IMR-90 (cell line): ENCODE measurements at regions not wholly inside any gene's neighbourhood (a gene's known extent, or its start where the extent isn't known, plus 50 kb on each side); places are given as distances from the start of the nearest gene placed in this dataset.

Source experiments
- ATAC-seq: fragments of 200-7000 bp; cut with Tn5 transposase; 2 replicates; pipeline ENCODE4 v1.9.1; 2020; ENCODE audit warnings: low read depth, mild to moderate bottlenecking, moderate library complexity
- BruUV-seq: library from RNA; stranded (reverse); fragments of 400-500 nt; replicated peaks from 2 replicates; lab custom pipeline; 2021; lab: Mats Ljungman, UMichigan
- CTCF ChIA-PET: fragments of 300-600 bp; formaldehyde crosslinking; extraction: SDS; loops from one replicate; lab custom pipeline; 2021; ENCODE audit warnings: antibody characterized with exemption; lab: Yijun Ruan, JAX
- POLR2A ChIA-PET: fragments of 300-600 bp; sonication (Branson Sonifier 250); formaldehyde crosslinking; loops from one replicate; lab custom pipeline; 2022; ENCODE audit warnings: antibody characterized with exemption; ENCODE audit not compliant: unreplicated experiment; lab: Charles Lee
- DNase-seq: peaks from one replicate; pipeline ENCODE4 v3.0.0; 2013
- H2AFZ ChIP-seq: replicated peaks from 2 replicates; pipeline ENCODE3; 2013; ENCODE audit warnings: low read length, mild to moderate bottlenecking; ENCODE audit not compliant: poor library complexity
- H2AK5ac ChIP-seq: 2 replicates; pipeline ENCODE4 v1.6.1; 2013; ENCODE audit warnings: low read depth, low read length, inconsistent platforms
- H2AK9ac ChIP-seq: replicated peaks from 2 replicates; pipeline ENCODE3; 2013; ENCODE audit warnings: mild to moderate bottlenecking, low read depth, low read length, moderate library complexity; ENCODE audit not compliant: poor library complexity
- H2BK120ac ChIP-seq: 2 replicates; pipeline ENCODE4 v1.6.1; 2013; ENCODE audit warnings: low read depth, low read length, inconsistent platforms
- H2BK15ac ChIP-seq: 3 replicates; pipeline ENCODE4 v1.6.1; 2013; ENCODE audit warnings: low read depth, low read length, inconsistent platforms
- H2BK20ac ChIP-seq: 2 replicates; pipeline ENCODE4 v1.6.1; 2013; ENCODE audit warnings: low read depth, mild to moderate bottlenecking, inconsistent platforms, low read length, moderate library complexity
- H2BK5ac ChIP-seq: 2 replicates; pipeline ENCODE4 v1.6.1; 2013; ENCODE audit warnings: mild to moderate bottlenecking, low read depth, low read length, inconsistent platforms; ENCODE audit not compliant: poor library complexity, severe bottlenecking
- H3K14ac ChIP-seq: replicated peaks from 2 replicates; pipeline ENCODE4 v1.6.1; 2013; ENCODE audit warnings: low read depth, low read length, inconsistent platforms
- H3K18ac ChIP-seq: 2 replicates; pipeline ENCODE4 v1.6.1; 2013; ENCODE audit warnings: low read depth, low read length, control low read depth
- H3K23ac ChIP-seq: 2 replicates; pipeline ENCODE4 v1.6.1; 2013; ENCODE audit warnings: low read depth, low read length, inconsistent platforms
- H3K27ac ChIP-seq: 2 replicates; pipeline ENCODE4 v1.5.1; 2013; ENCODE audit warnings: mild to moderate bottlenecking, control low read depth, low read length; ENCODE audit not compliant: insufficient read depth
- H3K27me3 ChIP-seq: 2 replicates; pipeline ENCODE4 v1.6.1; 2013; ENCODE audit warnings: low read length; ENCODE audit not compliant: control insufficient read depth, insufficient read depth
- H3K36me3 ChIP-seq: 2 replicates; pipeline ENCODE4 v1.6.1; 2013; ENCODE audit warnings: low read length, mixed read lengths; ENCODE audit not compliant: control insufficient read depth, insufficient read depth
- H3K4ac ChIP-seq: 2 replicates; pipeline ENCODE4 v1.6.1; 2013; ENCODE audit warnings: low read depth, low read length, inconsistent platforms
- H3K4me1 ChIP-seq: 2 replicates; pipeline ENCODE4 v1.6.1; 2013; ENCODE audit warnings: low read length, mixed read lengths; ENCODE audit not compliant: control insufficient read depth, insufficient read depth
- H3K4me2 ChIP-seq: 2 replicates; pipeline ENCODE4 v1.6.1; 2013; ENCODE audit warnings: low read depth, mild to moderate bottlenecking, control low read depth, low read length, moderate library complexity
- H3K4me3 ChIP-seq: 2 replicates; pipeline ENCODE4 v1.5.1; 2013; ENCODE audit warnings: low read depth, mild to moderate bottlenecking, control low read depth, low read length, moderate library complexity; ENCODE audit not compliant: insufficient read depth
- H3K56ac ChIP-seq: 2 replicates; pipeline ENCODE4 v1.6.1; 2013; ENCODE audit warnings: low read length, inconsistent platforms; ENCODE audit not compliant: insufficient read depth; ENCODE audit errors: extremely low read depth
- H3K79me1 ChIP-seq, 2 experiments: 2 replicates each; pipeline ENCODE4 v1.6.1; 2013; ENCODE audit warnings: low read length in 2 of 2, inconsistent platforms in 1 of 2, low read depth in 1 of 2
- H3K9ac ChIP-seq: 2 replicates; pipeline ENCODE4 v1.6.1; 2013; ENCODE audit warnings: low read depth, low read length, control low read depth
- H3K9me1 ChIP-seq: 2 replicates; pipeline ENCODE4 v1.6.1; 2013; ENCODE audit warnings: low read length, inconsistent platforms; ENCODE audit not compliant: insufficient read depth
- H3K9me3 ChIP-seq: 2 replicates; pipeline ENCODE4 v1.6.1; 2013; ENCODE audit warnings: low read length; ENCODE audit not compliant: control insufficient read depth, insufficient read depth
- H4K20me1 ChIP-seq: 2 replicates; pipeline ENCODE4 v1.6.1; 2013; ENCODE audit warnings: low read length, inconsistent platforms; ENCODE audit not compliant: insufficient read depth
- H4K5ac ChIP-seq: 2 replicates; pipeline ENCODE4 v1.6.1; 2013; ENCODE audit warnings: mild to moderate bottlenecking, low read depth, low read length, control low read depth
- H4K8ac ChIP-seq, 2 experiments: 2 replicates each; pipeline ENCODE4 v1.6.1; 2013; ENCODE audit warnings: low read depth in 2 of 2, low read length in 2 of 2, control low read depth in 1 of 2, inconsistent platforms in 1 of 2
- H4K91ac ChIP-seq: 2 replicates; pipeline ENCODE4 v1.6.1; 2013; ENCODE audit warnings: low read depth, low read length, inconsistent platforms; ENCODE audit not compliant: insufficient read depth
- BHLHE40 ChIP-seq: fragments of 150-350 bp; IDR thresholded peaks from 2 replicates; pipeline ENCODE4 v1.6.1; 2016; ENCODE audit warnings: mild to moderate bottlenecking, low read depth, low read length
- CHD1 ChIP-seq: IDR thresholded peaks from 2 replicates; pipeline ENCODE4 v1.6.1; 2012; ENCODE audit warnings: low read depth, low read length, improper control_type of control experiment
- CTCF ChIP-seq: conservative IDR thresholded peaks from 2 replicates; pipeline ENCODE4 v1.5.1; 2012; ENCODE audit warnings: mild to moderate bottlenecking, low read depth, low read length, improper control_type of control experiment
- POLR2A ChIP-seq: IDR thresholded peaks from 2 replicates; pipeline ENCODE4 v1.6.1; 2012; ENCODE audit warnings: mild to moderate bottlenecking, low read depth, low read length
- SMC3 ChIP-seq: fragments of 150-350 bp; IDR thresholded peaks from 2 replicates; pipeline ENCODE4 v1.6.1; 2016; ENCODE audit warnings: low read depth, mild to moderate bottlenecking, antibody characterized with exemption, low read length, moderate library complexity
- USF2 ChIP-seq: fragments of 150-350 bp; IDR thresholded peaks from 2 replicates; pipeline ENCODE4 v1.6.1; 2017; ENCODE audit warnings: mild to moderate bottlenecking, antibody characterized with exemption, low read length, low read depth
- WGBS, 2 experiments: methylation state at CpG; one replicate each; pipeline versions ENCODE4 v1.1.5 to v1.1.7; 2013; ENCODE audit warnings: missing lambda C conversion rate in 2 of 2; ENCODE audit not compliant: insufficient read length in 1 of 2; ENCODE audit errors: extremely low coverage in 2 of 2; 5-methylcytosine and 5-hydroxymethylcytosine counted together
- dilution Hi-C: fragments of 300-500 bp; cut with HindIII; formaldehyde crosslinking; loops from one replicate; pipeline ENCODE4 v1.14.3; 2018; ENCODE audit warnings: low sequenced_read_pairs; ENCODE audit not compliant: unreplicated experiment
- in situ Hi-C: fragments of 300-500 bp; cut with MboI; formaldehyde crosslinking; loops from 3 replicates; pipeline ENCODE4 v1.14.3; 2019; ENCODE audit warnings: low sequenced_read_pairs, inconsistent platforms, mixed read lengths
- intact Hi-C: fragments of 100-400 bp; cut with micrococcal nuclease; formaldehyde crosslinking; loops from 2 replicates; pipeline ENCODE4 v1.10.0; 2022

GRCh38 chr5:99587983-99588382, 659.2 kb upstream of the CHD1 start:
- Histone ChIP-seq H2AK9ac (no peak overlapping the region), H3K27ac (no peak overlapping the region), H3K9me1 (no peaks in the 10 kb centered on the region), H4K8ac (no peak overlapping the region), H3K9ac (no peak overlapping the region), H3K4me2 (no peak overlapping the region), H2BK15ac (no peak overlapping the region), H4K20me1 (no peaks in the 10 kb centered on the region), H2AFZ (no peak overlapping the region), H2BK120ac (no peak overlapping the region), H3K79me1 (no peaks in the 10 kb centered on the region), H2BK5ac (no peak overlapping the region), H3K4ac (no peak overlapping the region), H3K27me3 (no peaks in the 10 kb centered on the region), H3K56ac (no peak overlapping the region), H3K4me1 (no peaks in the 10 kb centered on the region), H3K18ac (no peak overlapping the region), H3K14ac (no peak overlapping the region), H3K4me3 (no peak overlapping the region), H4K91ac (no peak overlapping the region), H2BK20ac (no peak overlapping the region), H3K36me3 (no peaks in the 10 kb centered on the region), H3K9me3 (peaks cover 2% of the 10 kb centered on the region; the same call in 1 of the 2 replicates), H4K5ac (no peak overlapping the region), H2AK5ac (no peak overlapping the region), H3K23ac (no peak overlapping the region)
- TF ChIP-seq SMC3 (no peak), CHD1 (no peak), USF2 (no peak), POLR2A (no peak), CTCF (no peak), BHLHE40 (no peak)
- ATAC-seq, result no peak
- ChIA-PET POLR2A (no interaction called here), CTCF (no interaction called here)
- dilution Hi-C loops (no loop called here), intact Hi-C loops (no loop called here), in situ Hi-C loops (no loop called here)
- no peak for DNase-seq
- BruUV-seq, result no TSS peak
- no CpG with 5 or more reads among the region's 1 CpG for WGBS, 2 experiments
